WTC11 (cell line): ENCODE measurements at regions not wholly inside any gene's neighbourhood (a gene's known extent, or its start where the extent isn't known, plus 50 kb on each side); places are given as distances from the start of the nearest gene placed in this dataset.

Experiments
- ATAC-seq: fragments of 200-7000 bp; cut with Tn5 transposase; 2 replicates; pipeline ENCODE4 v1.10.0; 2021; ENCODE audit warnings: mild to moderate bottlenecking, moderate library complexity
- CTCF ChIA-PET: fragments of 300-600 bp; sonication (Branson Sonifier 250); formaldehyde crosslinking; loops from one replicate; lab custom pipeline; 2021; ENCODE audit warnings: antibody characterized with exemption; lab: Charles Lee
- POLR2A ChIA-PET: fragments of 350-600 bp; sonication (Branson Sonifier 250); formaldehyde crosslinking; loops from one replicate; lab custom pipeline; 2021; ENCODE audit warnings: antibody characterized with exemption; lab: Charles Lee
- DNase-seq: peaks from one replicate; pipeline ENCODE4 v3.0.0; 2021; ENCODE audit warnings: low spot score
- H3K27ac Mint-ChIP-seq: 2 replicates; pipeline ENCODE4 v1.8.0; 2021; ENCODE audit warnings: mixed read lengths
- H3K27me3 Mint-ChIP-seq: 2 replicates; pipeline ENCODE4 v1.8.0; 2021; ENCODE audit warnings: low read depth, mild to moderate bottlenecking, moderate library complexity, mixed read lengths
- H3K36me3 Mint-ChIP-seq: 2 replicates; pipeline ENCODE4 v1.8.0; 2021; ENCODE audit warnings: mixed read lengths
- H3K4me1 Mint-ChIP-seq: 2 replicates; pipeline ENCODE4 v1.8.0; 2022; ENCODE audit warnings: mixed read lengths
- H3K4me3 Mint-ChIP-seq: 2 replicates; pipeline ENCODE4 v1.8.0; 2021; ENCODE audit warnings: mild to moderate bottlenecking, moderate library complexity, mixed read lengths
- H3K9me3 Mint-ChIP-seq: 2 replicates; pipeline ENCODE4 v1.8.0; 2021; ENCODE audit warnings: mixed read lengths
- AR ChIP-seq: fragments of 250-450 bp; sonication (Bioruptor Pico); IDR thresholded peaks from 2 replicates; pipeline ENCODE4 v1.9.0; 2021; ENCODE audit warnings: mild to moderate bottlenecking
- ERG ChIP-seq: fragments of 250-450 bp; sonication (Bioruptor Pico); IDR thresholded peaks from 2 replicates; pipeline ENCODE4 v1.8.0; 2021; ENCODE audit warnings: mild to moderate bottlenecking
- ETV6 ChIP-seq: sonication (generic); formaldehyde crosslinking; IDR thresholded peaks from 2 replicates; pipeline ENCODE4 v1.8.1; 2022; ENCODE audit warnings: mild to moderate bottlenecking, missing genetic modification reagents
- GRHL2 ChIP-seq: fragments of 250-450 bp; sonication (Bioruptor Pico); IDR thresholded peaks from 2 replicates; pipeline ENCODE4 v1.8.0; 2022; ENCODE audit warnings: mild to moderate bottlenecking, moderate library complexity; ENCODE audit not compliant: insufficient replicate concordance, severe bottlenecking
- HMGA2 ChIP-seq: fragments of 250-450 bp; sonication (Bioruptor Pico); IDR thresholded peaks from 2 replicates; pipeline ENCODE4 v1.4.0; 2021; ENCODE audit warnings: mild to moderate bottlenecking, moderate library complexity
- IRF1 ChIP-seq: sonication (generic); formaldehyde crosslinking; IDR thresholded peaks from 2 replicates; pipeline ENCODE4 v1.8.0; 2023; ENCODE audit warnings: missing genetic modification reagents
- JUN ChIP-seq: sonication (generic); formaldehyde crosslinking; IDR thresholded peaks from 2 replicates; pipeline ENCODE4 v1.8.0; 2023; ENCODE audit warnings: mild to moderate bottlenecking, missing genetic modification reagents
- KAT7 ChIP-seq: sonication (generic); formaldehyde crosslinking; IDR thresholded peaks from 2 replicates; pipeline ENCODE4 v1.8.1; 2023; ENCODE audit warnings: missing genetic modification reagents, mild to moderate bottlenecking, borderline replicate concordance
- MLX ChIP-seq: sonication (generic); formaldehyde crosslinking; IDR thresholded peaks from 2 replicates; pipeline ENCODE4 v1.8.1; 2023; ENCODE audit warnings: mild to moderate bottlenecking, missing genetic modification reagents, moderate library complexity
- NR3C1 ChIP-seq: sonication (generic); formaldehyde crosslinking; conservative IDR thresholded peaks from 2 replicates; pipeline ENCODE4 v1.8.1; 2023; ENCODE audit warnings: low read depth, mild to moderate bottlenecking, missing genetic modification reagents
- PRDM15 ChIP-seq: sonication (generic); formaldehyde crosslinking; IDR thresholded peaks from 2 replicates; pipeline ENCODE4 v1.8.0; 2022; ENCODE audit warnings: missing genetic modification reagents
- RELA ChIP-seq: sonication (generic); formaldehyde crosslinking; IDR thresholded peaks from 2 replicates; pipeline ENCODE4 v1.8.1; 2022; ENCODE audit warnings: missing genetic modification reagents, mild to moderate bottlenecking, borderline replicate concordance
- RORB ChIP-seq: fragments of 250-450 bp; sonication (Bioruptor Pico); IDR thresholded peaks from 2 replicates; pipeline ENCODE4 v1.9.0; 2021; ENCODE audit warnings: mild to moderate bottlenecking
- SMAD4 ChIP-seq: sonication (generic); formaldehyde crosslinking; IDR thresholded peaks from 2 replicates; pipeline ENCODE4 v1.8.0; 2022; ENCODE audit warnings: mild to moderate bottlenecking, missing genetic modification reagents
- ZMAT4 ChIP-seq: fragments of 250-450 bp; sonication (Bioruptor Pico); IDR thresholded peaks from 2 replicates; pipeline ENCODE4 v1.9.0; 2021; ENCODE audit warnings: mild to moderate bottlenecking
- ZNF281 ChIP-seq: sonication (generic); formaldehyde crosslinking; IDR thresholded peaks from 2 replicates; pipeline ENCODE4 v1.8.0; 2023; ENCODE audit warnings: mild to moderate bottlenecking, missing genetic modification reagents
- ZNF423 ChIP-seq: fragments of 250-450 bp; sonication (Bioruptor Pico); IDR thresholded peaks from 2 replicates; pipeline ENCODE4 v2.1.2; 2022; ENCODE audit warnings: mild to moderate bottlenecking, moderate library complexity

GRCh38 chr19:31604493-31605040 is 255.3 kb upstream of the TSHZ3 start:
- Mint-ChIP-seq H3K27me3 (no peaks in the 10 kb centered on the region; the same call in 1 of the 2 replicates), H3K9me3 (peaks cover 4% of the 10 kb centered on the region; the same call in 1 of the 2 replicates), H3K36me3 (no peaks in the 10 kb centered on the region), H3K4me3 (no peak overlapping the region), H3K27ac (no peak overlapping the region), H3K4me1 (no peaks in the 10 kb centered on the region)
- ChIA-PET CTCF (no interaction called here), POLR2A (no interaction called here)
- DNase-seq (no peak), ATAC-seq (no peak)
- no peak for TF ChIP-seq ZMAT4 (CRISPR knock-in tag)
- no peak for TF ChIP-seq ETV6 (CRISPR knock-in tag)
- no peak for TF ChIP-seq ERG (CRISPR knock-in tag)
- TF ChIP-seq AR (CRISPR knock-in tag): no peak
- TF ChIP-seq MLX (CRISPR knock-in tag): no peak
- no peak for TF ChIP-seq RORB
- TF ChIP-seq ZNF281 (CRISPR knock-in tag): no peak
- no peak for TF ChIP-seq PRDM15 (CRISPR knock-in tag)
- TF ChIP-seq NR3C1 (CRISPR knock-in tag): no peak
- no peak for TF ChIP-seq JUN (CRISPR knock-in tag)
- TF ChIP-seq HMGA2 (CRISPR knock-in tag): no peak
- no peak for TF ChIP-seq RELA (CRISPR knock-in tag)
- no peak for TF ChIP-seq ZNF423 (CRISPR knock-in tag)
- no peak for TF ChIP-seq SMAD4 (CRISPR knock-in tag)
- no peak for TF ChIP-seq GRHL2 (CRISPR knock-in tag)
- TF ChIP-seq KAT7 (CRISPR knock-in tag): no peak
- TF ChIP-seq IRF1 (CRISPR knock-in tag): no peak
